RWPE1 (cell line): ENCODE measurements at regions not wholly inside any gene's neighbourhood (a gene's known extent, or its start where the extent isn't known, plus 50 kb on each side); places are given as distances from the start of the nearest gene placed in this dataset.

Source experiments
- CTCF ChIA-PET: fragments of 350-600 bp; sonication (Branson Sonifier 250); formaldehyde crosslinking; extraction: SDS; loops from one replicate; lab custom pipeline; 2021; lab: Yijun Ruan, JAX
- POLR2A ChIA-PET: fragments of 400-600 bp; formaldehyde crosslinking; extraction: SDS; loops from one replicate; lab custom pipeline; 2020; ENCODE audit warnings: antibody characterized with exemption; ENCODE audit not compliant: low non-redundant PET; lab: Yijun Ruan, JAX
- DNase-seq: peaks from one replicate; pipeline ENCODE4 v3.0.0; 2012; ENCODE audit warnings: low spot score
- H3K27ac ChIP-seq: fragments of 450-650 bp; 2 replicates; pipeline ENCODE4 v1.5.1; 2017
- TF ChIP-seq, protein P1 (sequence below): fragments of 450-650 bp; conservative IDR thresholded peaks from 2 replicates; pipeline ENCODE4 v1.5.1; 2017; ENCODE audit warnings: low read depth, mild to moderate bottlenecking

DNA sequence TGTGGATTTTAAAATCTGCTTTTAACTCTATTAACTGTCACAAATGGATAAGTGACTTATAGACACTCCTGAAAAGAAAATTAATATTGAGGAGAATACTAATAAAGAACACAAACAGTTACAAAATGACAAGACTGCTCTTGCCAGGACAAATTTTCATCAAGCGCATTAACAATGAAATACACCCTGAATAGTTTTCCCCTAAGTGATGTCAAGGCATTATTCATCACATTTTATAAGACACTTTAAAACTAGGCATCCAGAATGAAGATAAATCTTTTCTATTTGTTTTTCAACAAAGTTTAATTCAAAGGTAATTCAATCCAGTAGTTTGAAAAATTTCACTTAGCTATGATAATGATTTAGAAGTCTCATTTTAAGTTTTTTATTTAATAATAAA lies 110.5 kb upstream of the SEC61G start:
- DNase-seq = no peak
- TF ChIP-seq, protein P1, sequence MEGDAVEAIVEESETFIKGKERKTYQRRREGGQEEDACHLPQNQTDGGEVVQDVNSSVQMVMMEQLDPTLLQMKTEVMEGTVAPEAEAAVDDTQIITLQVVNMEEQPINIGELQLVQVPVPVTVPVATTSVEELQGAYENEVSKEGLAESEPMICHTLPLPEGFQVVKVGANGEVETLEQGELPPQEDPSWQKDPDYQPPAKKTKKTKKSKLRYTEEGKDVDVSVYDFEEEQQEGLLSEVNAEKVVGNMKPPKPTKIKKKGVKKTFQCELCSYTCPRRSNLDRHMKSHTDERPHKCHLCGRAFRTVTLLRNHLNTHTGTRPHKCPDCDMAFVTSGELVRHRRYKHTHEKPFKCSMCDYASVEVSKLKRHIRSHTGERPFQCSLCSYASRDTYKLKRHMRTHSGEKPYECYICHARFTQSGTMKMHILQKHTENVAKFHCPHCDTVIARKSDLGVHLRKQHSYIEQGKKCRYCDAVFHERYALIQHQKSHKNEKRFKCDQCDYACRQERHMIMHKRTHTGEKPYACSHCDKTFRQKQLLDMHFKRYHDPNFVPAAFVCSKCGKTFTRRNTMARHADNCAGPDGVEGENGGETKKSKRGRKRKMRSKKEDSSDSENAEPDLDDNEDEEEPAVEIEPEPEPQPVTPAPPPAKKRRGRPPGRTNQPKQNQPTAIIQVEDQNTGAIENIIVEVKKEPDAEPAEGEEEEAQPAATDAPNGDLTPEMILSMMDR = no peak
- ChIA-PET POLR2A (no interaction called here), CTCF (interaction anchor here (1.4 kb wide), 1 partner anchor 13 kb away, joined by 3 read pairs; no protein-coding TSS in a partner anchor)
- H3K27ac ChIP-seq = no peak overlapping the region

DNA sequence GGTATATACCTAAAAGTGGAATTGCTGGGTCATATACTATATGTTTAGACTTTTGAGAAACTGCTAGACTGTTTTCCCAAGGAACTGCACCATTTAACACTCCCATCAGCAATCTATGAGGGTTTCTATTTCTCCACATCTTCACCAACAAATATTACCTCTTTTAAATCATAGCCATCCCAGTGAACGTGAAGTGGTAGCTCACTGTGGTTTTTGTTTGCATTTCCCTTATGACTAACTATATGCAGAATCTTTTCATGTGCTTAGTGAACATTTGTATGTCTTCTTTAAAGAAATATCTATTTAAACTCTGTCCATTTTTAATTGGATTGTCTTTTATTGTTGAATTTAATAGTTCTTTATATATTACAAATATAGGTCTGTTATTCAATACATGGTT lies 115.8 kb upstream of the SEC61G start:
- no peak for DNase-seq
- TF ChIP-seq, protein P1 = no peak
- ChIA-PET POLR2A (no interaction called here), CTCF (no interaction called here)
- H3K27ac ChIP-seq = no peak overlapping the region

DNA sequence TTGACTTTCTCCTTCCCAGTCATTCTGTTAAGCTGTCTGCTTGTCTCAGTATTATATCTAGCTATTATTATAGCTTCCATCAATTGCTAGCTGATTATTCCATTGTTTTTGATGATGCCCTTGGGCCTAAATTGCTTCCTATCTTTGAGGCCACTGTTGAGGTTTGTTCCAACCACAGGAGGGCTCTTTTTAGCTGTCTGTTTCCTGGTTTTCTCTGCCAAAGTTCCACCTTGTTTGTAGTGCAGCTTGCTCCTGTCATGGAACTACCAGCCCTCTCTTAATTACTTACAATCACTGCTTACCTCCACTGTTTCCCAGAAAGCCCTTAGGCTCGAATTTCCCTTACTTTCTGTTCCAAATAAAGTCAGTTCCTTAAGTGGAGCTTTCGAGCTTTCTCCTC lies 118.7 kb upstream of the SEC61G start:
- DNase-seq = no peak
- TF ChIP-seq, protein P1 = no peak
- ChIA-PET CTCF (interaction anchor here (0.5 to 1.3 kb wide), 3 partner anchors 9 to 103 kb away, joined by 3 to 5 read pairs (median 4); no protein-coding TSS in a partner anchor), POLR2A (interaction anchor here (0.6 kb wide), 1 partner anchor 22 kb away, joined by 4 read pairs; no protein-coding TSS in a partner anchor)
- H3K27ac ChIP-seq = no peak overlapping the region

DNA sequence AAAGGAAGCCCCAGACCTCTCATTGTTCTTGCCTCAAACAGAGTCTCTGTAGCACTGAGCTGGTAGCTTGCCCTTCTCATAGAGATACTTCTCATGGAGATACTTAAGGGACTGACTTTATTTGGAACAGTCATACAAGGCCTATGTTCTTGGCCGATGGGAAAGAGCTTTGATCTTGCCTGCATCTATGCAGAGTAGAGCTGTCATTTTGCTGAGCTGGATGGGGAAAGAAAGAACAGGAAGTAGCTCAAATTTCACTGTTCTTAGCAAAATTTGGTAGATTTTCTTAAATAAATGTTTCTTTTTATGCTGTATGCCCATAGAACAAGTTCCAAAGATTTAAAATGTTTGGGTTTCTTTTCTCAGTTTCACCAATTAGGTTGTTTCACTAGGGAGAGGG lies 119.3 kb upstream of the SEC61G start:
- TF ChIP-seq, protein P1 = no peak
- H3K27ac ChIP-seq = no peak overlapping the region
- CTCF ChIA-PET = interaction anchor here (0.6 to 1.3 kb wide), 2 partner anchors 10 to 66 kb away, joined by 3 to 4 read pairs; no protein-coding TSS in a partner anchor
- POLR2A ChIA-PET = no interaction called here
- no peak for DNase-seq

DNA sequence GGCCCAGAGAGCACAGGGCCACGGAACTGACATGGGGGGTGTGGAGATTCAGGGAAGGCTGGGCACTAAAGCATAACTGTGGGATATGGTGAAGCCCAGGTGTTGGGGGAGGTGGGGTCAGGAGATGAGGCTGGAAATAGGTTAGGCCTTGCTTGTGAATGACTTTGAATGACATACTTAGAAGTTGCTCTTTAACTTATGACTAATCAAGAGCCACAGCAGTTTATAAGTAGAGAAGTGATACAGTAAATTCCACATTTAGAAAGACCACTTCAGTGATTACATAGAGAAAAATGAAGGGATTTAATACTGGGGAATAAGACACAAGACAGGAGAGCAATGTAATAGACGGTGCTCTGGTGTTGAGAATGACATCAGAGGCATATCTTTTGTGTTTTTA lies 120.8 kb upstream of the SEC61G start:
- H3K27ac ChIP-seq = no peak overlapping the region
- ChIA-PET CTCF (no interaction called here), POLR2A (no interaction called here)
- no peak for DNase-seq
- TF ChIP-seq, protein P1 = no peak

DNA sequence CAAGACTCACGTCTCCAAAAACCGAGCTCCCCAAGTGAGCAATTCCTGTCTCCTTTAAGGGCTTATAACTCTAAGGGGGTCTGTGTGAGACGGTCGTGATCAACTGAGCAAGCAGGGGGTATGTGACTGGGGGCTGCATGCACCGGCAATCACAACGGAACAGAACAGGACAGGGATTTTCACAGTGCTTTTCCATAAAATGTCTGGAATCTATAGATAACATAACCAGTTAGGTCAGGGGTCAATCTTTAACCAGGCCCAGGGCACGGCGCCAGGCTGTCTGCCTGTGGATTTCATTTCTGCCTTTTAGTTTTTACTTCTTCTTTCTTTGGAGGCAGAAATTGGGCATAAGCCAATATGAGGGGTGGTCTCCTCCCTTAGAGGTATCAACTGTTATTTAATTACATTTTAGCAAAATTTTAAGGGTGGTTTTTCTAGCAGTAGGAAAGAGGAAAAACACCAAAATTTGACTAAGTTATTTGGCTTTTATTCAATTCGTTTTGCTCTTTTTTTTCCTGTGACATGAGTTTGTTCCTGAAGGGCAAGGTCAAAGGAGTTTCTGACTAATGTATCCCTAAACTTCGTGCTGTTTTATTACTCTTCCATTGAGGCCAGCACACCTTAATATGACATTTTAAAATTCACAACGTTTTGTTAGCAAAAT lies 121.4 kb upstream of the SEC61G start:
- DNase-seq = no peak
- H3K27ac ChIP-seq = no peak overlapping the region
- ChIA-PET CTCF (no interaction called here), POLR2A (no interaction called here)
- TF ChIP-seq, protein P1 = no peak
